NT2/D1 (cell line): ENCODE measurements at regions not wholly inside any gene's neighbourhood (a gene's known extent, or its start where the extent isn't known, plus 50 kb on each side); places are given as distances from the start of the nearest gene placed in this dataset.

Experiments used
- DNase-seq: peaks from one replicate; pipeline ENCODE4 v3.0.0-alpha.2; 2011; ENCODE audit warnings: low read depth, low spot score
- H3K27me3 ChIP-seq: 2 replicates; pipeline ENCODE4 v1.6.0; 2011; ENCODE audit warnings: mild to moderate bottlenecking; ENCODE audit not compliant: insufficient read length, insufficient read depth
- H3K36me3 ChIP-seq: 2 replicates; pipeline ENCODE4 v1.6.1; 2011; ENCODE audit warnings: mild to moderate bottlenecking, low read length, mixed read lengths; ENCODE audit not compliant: insufficient read depth, insufficient read length
- H3K4me1 ChIP-seq: 2 replicates; pipeline ENCODE4 v1.5.1; 2011; ENCODE audit not compliant: insufficient read depth, insufficient read length
- H3K4me3 ChIP-seq: 2 replicates; pipeline ENCODE4 v1.5.1; 2011; ENCODE audit warnings: low read depth; ENCODE audit not compliant: insufficient read length
- H3K9ac ChIP-seq: 2 replicates; pipeline ENCODE4 v1.6.0; 2011; ENCODE audit warnings: low read depth; ENCODE audit not compliant: insufficient read length
- H3K9me3 ChIP-seq: 2 replicates; pipeline ENCODE4 v1.5.1; 2011; ENCODE audit warnings: mild to moderate bottlenecking, low read length; ENCODE audit not compliant: insufficient read depth
- SUZ12 ChIP-seq: IDR thresholded peaks from 2 replicates; pipeline ENCODE4 v1.6.1; 2011; ENCODE audit not compliant: insufficient read length, insufficient read depth; ENCODE audit errors: extremely low read depth
- YY1 ChIP-seq: IDR thresholded peaks from 2 replicates; pipeline ENCODE4 v1.6.1; 2011; ENCODE audit not compliant: insufficient read length, insufficient read depth
- ZNF274 ChIP-seq: IDR thresholded peaks from 2 replicates; pipeline ENCODE4 v1.6.1; 2011; ENCODE audit warnings: mild to moderate bottlenecking, low read depth, low read length

GRCh38 chr1:82091729-82092128 is 291.0 kb downstream of the ADGRL2 start:
- H3K36me3 ChIP-seq, result no peaks in the 10 kb centered on the region
- TF ChIP-seq YY1 (no peak), SUZ12 (no peak), ZNF274 (no peak)
- no peak overlapping the region for H3K4me3 ChIP-seq
- no peaks in the 10 kb centered on the region for H3K27me3 ChIP-seq
- H3K9me3 ChIP-seq, result no peaks in the 10 kb centered on the region
- no peaks in the 10 kb centered on the region for H3K4me1 ChIP-seq
- no peak overlapping the region for H3K9ac ChIP-seq
- no peak for DNase-seq

GRCh38 chr1:82091265-82091664 is 290.5 kb downstream of the ADGRL2 start:
- H3K9ac ChIP-seq, result no peak overlapping the region
- no peaks in the 10 kb centered on the region for H3K9me3 ChIP-seq
- H3K36me3 ChIP-seq, result no peaks in the 10 kb centered on the region
- TF ChIP-seq YY1, result no peak
- no peak for TF ChIP-seq SUZ12
- no peak for TF ChIP-seq ZNF274
- DNase-seq, result no peak
- H3K27me3 ChIP-seq, result no peaks in the 10 kb centered on the region
- H3K4me1 ChIP-seq, result no peaks in the 10 kb centered on the region
- no peak overlapping the region for H3K4me3 ChIP-seq

GRCh38 chr1:82090104-82090503 is 289.4 kb downstream of the ADGRL2 start:
- no peaks in the 10 kb centered on the region for H3K9me3 ChIP-seq
- no peak for DNase-seq
- H3K4me3 ChIP-seq, result no peak overlapping the region
- no peaks in the 10 kb centered on the region for H3K27me3 ChIP-seq
- H3K4me1 ChIP-seq, result no peaks in the 10 kb centered on the region
- H3K9ac ChIP-seq, result no peak overlapping the region
- no peak for TF ChIP-seq ZNF274
- TF ChIP-seq SUZ12, result no peak
- no peak for TF ChIP-seq YY1
- H3K36me3 ChIP-seq, result no peaks in the 10 kb centered on the region

GRCh38 chr1:82086739-82087138 is 286.0 kb downstream of the ADGRL2 start:
- Histone ChIP-seq H3K27me3 (no peaks in the 10 kb centered on the region), H3K9me3 (no peaks in the 10 kb centered on the region), H3K36me3 (no peaks in the 10 kb centered on the region), H3K4me3 (no peak overlapping the region), H3K9ac (no peak overlapping the region), H3K4me1 (no peaks in the 10 kb centered on the region)
- TF ChIP-seq SUZ12, result no peak
- no peak for TF ChIP-seq ZNF274
- TF ChIP-seq YY1, result no peak
- DNase-seq, result no peak

GRCh38 chr1:82079607-82080006 is 278.9 kb downstream of the ADGRL2 start:
- Histone ChIP-seq H3K4me3 (no peak overlapping the region), H3K27me3 (no peaks in the 10 kb centered on the region)
- TF ChIP-seq SUZ12, result no peak

GRCh38 chr1:82073659-82074058 is 272.9 kb downstream of the ADGRL2 start:
- H3K4me1 ChIP-seq, result no peaks in the 10 kb centered on the region
- no peak for DNase-seq

More at GRCh38 chr1:82079607-82080006, 278.9 kb downstream of the ADGRL2 start:
- no peaks in the 10 kb centered on the region for H3K9me3 ChIP-seq
- H3K36me3 ChIP-seq, result no peaks in the 10 kb centered on the region
- H3K9ac ChIP-seq, result no peak overlapping the region
- H3K4me1 ChIP-seq, result no peaks in the 10 kb centered on the region
- DNase-seq, result no peak

GRCh38 chr1:82073071-82073470 is 272.3 kb downstream of the ADGRL2 start:
- no peaks in the 10 kb centered on the region for H3K9me3 ChIP-seq

More at GRCh38 chr1:82073659-82074058, 272.9 kb downstream of the ADGRL2 start:
- H3K4me3 ChIP-seq, result no peak overlapping the region
- no peak overlapping the region for H3K9ac ChIP-seq
- no peaks in the 10 kb centered on the region for H3K27me3 ChIP-seq
- no peaks in the 10 kb centered on the region for H3K36me3 ChIP-seq
- H3K9me3 ChIP-seq, result no peaks in the 10 kb centered on the region
- TF ChIP-seq YY1 (no peak), ZNF274 (no peak), SUZ12 (no peak)

GRCh38 chr1:82065916-82066315 is 265.2 kb downstream of the ADGRL2 start:
- Histone ChIP-seq H3K4me3 (no peak overlapping the region), H3K9ac (no peak overlapping the region), H3K27me3 (no peaks in the 10 kb centered on the region), H3K4me1 (no peaks in the 10 kb centered on the region), H3K36me3 (no peaks in the 10 kb centered on the region), H3K9me3 (no peaks in the 10 kb centered on the region)
- no peak for DNase-seq
- TF ChIP-seq ZNF274 (no peak), YY1 (no peak), SUZ12 (no peak)

More at GRCh38 chr1:82073071-82073470, 272.3 kb downstream of the ADGRL2 start:
- no peak overlapping the region for H3K4me3 ChIP-seq
- no peaks in the 10 kb centered on the region for H3K27me3 ChIP-seq
- H3K36me3 ChIP-seq, result no peaks in the 10 kb centered on the region
- no peak overlapping the region for H3K9ac ChIP-seq
- TF ChIP-seq YY1, result no peak
- TF ChIP-seq SUZ12, result no peak
- no peak for TF ChIP-seq ZNF274
- no peaks in the 10 kb centered on the region for H3K4me1 ChIP-seq
- DNase-seq, result no peak
